Thyroid gland (tissue), 4 donors: ENCODE measurements at regions not wholly inside any gene's neighbourhood (a gene's known extent, or its start where the extent isn't known, plus 50 kb on each side); places are given as distances from the start of the nearest gene placed in this dataset.

Source experiments
- DNase-seq, 2 donors: peaks; one replicate each; pipeline ENCODE4 v3.0.0-alpha.2; 2019
- H3K27ac ChIP-seq, 3 donors: fragments of 200-600 bp; sonication (generic); 1 replicate in 2 of 3; 2 replicates in 1 of 3; pipeline ENCODE4 v1.5.1; 2016 to 2019; ENCODE audit warnings: mild to moderate bottlenecking in 1 of 3, moderate library complexity in 1 of 3
- H3K27me3 ChIP-seq: fragments of 200-600 bp; sonication (generic); one replicate; pipeline ENCODE4 v1.5.1; 2019
- H3K36me3 ChIP-seq, 2 donors: fragments of 200-600 bp; sonication (generic); one replicate each; pipeline ENCODE4 v1.5.1; 2016 to 2019
- H3K4me1 ChIP-seq, 2 donors: fragments of 200-600 bp; sonication (generic); one replicate each; pipeline ENCODE4 v1.5.1; 2017 to 2019
- H3K4me3 ChIP-seq, 3 donors: fragments of 200-600 bp; sonication (generic); replicated peaks in 1 of 3; 1 replicate in 2 of 3; 2 replicates in 1 of 3; pipeline ENCODE4 v1.5.1; 2016; ENCODE audit warnings: mild to moderate bottlenecking in 1 of 3
- H3K9me3 ChIP-seq: fragments of 200-600 bp; sonication (generic); one replicate; pipeline ENCODE4 v1.5.1; 2017
- POLR2A ChIP-seq, 2 donors: fragments of 450-650 bp; IDR thresholded peaks; one replicate each; pipeline ENCODE4 v1.6.1; 2017; ENCODE audit warnings: antibody characterized with exemption in 2 of 2, mild to moderate bottlenecking in 2 of 2, moderate library complexity in 1 of 2
- WGBS, 2 donors: methylation state at CpG; one replicate each; pipeline ENCODE4 v1.1.5; 2017; 5-methylcytosine and 5-hydroxymethylcytosine counted together
- intact Hi-C: fragments of 100-400 bp; cut with DNase I; formaldehyde crosslinking; loops from one replicate; pipeline ENCODE4 v1.15.1; 2023
- TF ChIP-seq, protein P1 (sequence below), 6 experiments: fragments of 200-600 bp in 3 of 6; fragments of 450-650 bp in 3 of 6; sonication (generic) in 3 of 6; IDR thresholded peaks; one replicate each; pipeline ENCODE4 v1.5.1; 2016 to 2019; ENCODE audit warnings: antibody characterized with exemption in 6 of 6, mild to moderate bottlenecking in 2 of 6, inconsistent platforms in 1 of 6, moderate library complexity in 1 of 6

DNA sequence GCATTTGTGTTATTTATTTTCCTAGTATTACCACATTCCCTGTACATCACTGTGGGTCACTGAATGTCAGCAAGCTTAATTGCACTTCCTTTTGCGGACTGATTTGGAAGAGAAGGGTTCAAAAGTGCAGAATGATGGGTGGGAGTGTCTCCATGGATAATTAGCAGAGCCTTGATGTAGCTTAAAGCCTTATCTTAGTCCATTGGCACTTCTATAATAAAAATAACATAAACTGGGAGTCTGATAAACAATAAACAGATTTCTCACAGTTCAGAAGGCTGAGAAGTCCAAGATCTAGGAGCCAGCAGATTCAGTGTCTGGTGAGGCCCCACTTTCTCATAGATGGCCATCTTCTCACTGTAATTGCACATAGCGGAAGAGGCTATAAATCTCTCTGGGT, 501.1 kb upstream of the POU3F2 start:
- DNase-seq = no peak
- TF ChIP-seq, protein P1, sequence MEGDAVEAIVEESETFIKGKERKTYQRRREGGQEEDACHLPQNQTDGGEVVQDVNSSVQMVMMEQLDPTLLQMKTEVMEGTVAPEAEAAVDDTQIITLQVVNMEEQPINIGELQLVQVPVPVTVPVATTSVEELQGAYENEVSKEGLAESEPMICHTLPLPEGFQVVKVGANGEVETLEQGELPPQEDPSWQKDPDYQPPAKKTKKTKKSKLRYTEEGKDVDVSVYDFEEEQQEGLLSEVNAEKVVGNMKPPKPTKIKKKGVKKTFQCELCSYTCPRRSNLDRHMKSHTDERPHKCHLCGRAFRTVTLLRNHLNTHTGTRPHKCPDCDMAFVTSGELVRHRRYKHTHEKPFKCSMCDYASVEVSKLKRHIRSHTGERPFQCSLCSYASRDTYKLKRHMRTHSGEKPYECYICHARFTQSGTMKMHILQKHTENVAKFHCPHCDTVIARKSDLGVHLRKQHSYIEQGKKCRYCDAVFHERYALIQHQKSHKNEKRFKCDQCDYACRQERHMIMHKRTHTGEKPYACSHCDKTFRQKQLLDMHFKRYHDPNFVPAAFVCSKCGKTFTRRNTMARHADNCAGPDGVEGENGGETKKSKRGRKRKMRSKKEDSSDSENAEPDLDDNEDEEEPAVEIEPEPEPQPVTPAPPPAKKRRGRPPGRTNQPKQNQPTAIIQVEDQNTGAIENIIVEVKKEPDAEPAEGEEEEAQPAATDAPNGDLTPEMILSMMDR (IDR thresholded peaks at IDR 0.05) = no peak
- no peak for TF ChIP-seq POLR2A (IDR thresholded peaks at IDR 0.05)
- intact Hi-C loops = no loop called here
- WGBS, 2 donors = 71 to 74% methylated on average over 2 of the region's 2 CpGs
- Histone ChIP-seq H3K4me1 (no peaks in the 10 kb centered on the region), H3K27ac (no peak overlapping the region), H3K27me3 (no peaks in the 10 kb centered on the region), H3K9me3 (no peaks in the 10 kb centered on the region), H3K36me3 (no peaks in the 10 kb centered on the region), H3K4me3 (no peak overlapping the region)

DNA sequence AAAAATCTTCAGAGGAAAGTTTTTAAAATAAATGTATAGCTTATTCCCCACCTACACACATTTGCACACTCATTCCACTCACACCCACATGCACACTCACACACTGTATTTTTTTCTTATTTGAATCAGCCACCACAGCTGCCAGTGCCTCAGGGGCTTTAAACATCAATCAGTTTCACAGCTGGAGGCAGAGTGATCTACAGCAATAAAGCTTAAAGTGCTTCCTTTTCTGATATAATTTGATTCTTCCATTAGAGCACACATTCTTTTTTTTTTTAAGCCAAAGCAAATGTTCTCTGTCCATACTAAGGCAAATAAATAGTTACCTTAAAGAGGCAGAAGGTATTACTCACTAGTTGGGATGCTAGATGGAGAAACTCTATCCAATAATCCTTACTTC, 498.8 kb upstream of the POU3F2 start:
- no peaks in the 10 kb centered on the region for H3K36me3 ChIP-seq
- no peak for DNase-seq

DNA sequence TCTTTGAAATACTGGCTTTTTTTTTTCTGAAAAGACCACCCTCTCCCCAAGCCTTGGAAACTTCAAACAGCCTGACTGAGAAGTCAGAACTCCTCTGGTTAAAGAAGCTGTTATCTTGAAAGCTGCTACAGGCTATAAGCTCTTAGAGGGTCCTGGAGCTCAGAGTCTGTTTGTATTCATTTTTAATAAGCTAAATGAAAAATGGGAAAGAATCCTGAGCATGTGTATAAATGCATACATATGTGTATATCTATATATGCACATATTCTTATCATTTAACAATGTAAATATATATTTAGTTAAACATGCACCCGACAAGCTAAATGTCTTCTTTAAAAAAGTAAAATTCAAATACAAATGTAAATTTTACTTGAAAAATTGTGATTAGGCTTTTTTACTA, 494.9 kb upstream of the POU3F2 start:
- H3K27me3 ChIP-seq = no peaks in the 10 kb centered on the region
- no peak for TF ChIP-seq POLR2A (IDR thresholded peaks at IDR 0.05)
- TF ChIP-seq, protein P1 (IDR thresholded peaks at IDR 0.05) = no peak
- H3K27ac ChIP-seq = no peak overlapping the region
- no peak overlapping the region for H3K4me3 ChIP-seq
- H3K4me1 ChIP-seq = no peaks in the 10 kb centered on the region
- no peak for DNase-seq
- no peaks in the 10 kb centered on the region for H3K36me3 ChIP-seq
- no peaks in the 10 kb centered on the region for H3K9me3 ChIP-seq
- 87 to 91% methylated on average over 1 of the region's 1 CpG for WGBS, 2 donors
- intact Hi-C loops = no loop called here

More for the DNA sequence above, 498.8 kb upstream of the POU3F2 start:
- TF ChIP-seq POLR2A (IDR thresholded peaks at IDR 0.05) = no peak
- TF ChIP-seq, protein P1 (IDR thresholded peaks at IDR 0.05) = no peak
- Histone ChIP-seq H3K9me3 (no peaks in the 10 kb centered on the region), H3K4me1 (no peaks in the 10 kb centered on the region), H3K27me3 (no peaks in the 10 kb centered on the region), H3K27ac (no peak overlapping the region), H3K4me3 (no peak overlapping the region)
- intact Hi-C loops = no loop called here

DNA sequence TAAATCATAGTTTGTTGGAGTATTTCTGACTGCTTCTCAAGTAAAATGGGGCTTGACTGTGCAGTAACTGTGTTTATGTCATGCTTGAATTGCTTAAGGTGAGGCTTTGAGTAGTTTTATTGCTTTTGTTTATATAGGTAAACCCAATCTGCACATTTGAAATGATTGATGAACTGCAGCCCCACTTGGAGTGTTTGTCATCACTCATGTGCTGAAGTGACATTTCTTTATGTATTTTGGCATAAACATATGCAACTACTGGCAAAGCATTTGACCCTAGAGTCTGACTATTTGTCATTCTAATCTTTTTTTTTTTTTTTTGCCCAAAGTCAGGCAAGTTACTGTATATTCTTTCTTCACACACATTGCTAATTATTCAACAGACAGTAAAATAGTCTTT, 491.4 kb upstream of the POU3F2 start:
- no peaks in the 10 kb centered on the region for H3K9me3 ChIP-seq
- H3K27ac ChIP-seq = no peak overlapping the region
- no peak for DNase-seq
- intact Hi-C loops = no loop called here
- no peak overlapping the region for H3K4me3 ChIP-seq
- no peak for TF ChIP-seq POLR2A (IDR thresholded peaks at IDR 0.05)
- TF ChIP-seq, protein P1 (IDR thresholded peaks at IDR 0.05) = no peak
- H3K27me3 ChIP-seq = no peaks in the 10 kb centered on the region
- H3K36me3 ChIP-seq = no peaks in the 10 kb centered on the region
- H3K4me1 ChIP-seq = no peaks in the 10 kb centered on the region

DNA sequence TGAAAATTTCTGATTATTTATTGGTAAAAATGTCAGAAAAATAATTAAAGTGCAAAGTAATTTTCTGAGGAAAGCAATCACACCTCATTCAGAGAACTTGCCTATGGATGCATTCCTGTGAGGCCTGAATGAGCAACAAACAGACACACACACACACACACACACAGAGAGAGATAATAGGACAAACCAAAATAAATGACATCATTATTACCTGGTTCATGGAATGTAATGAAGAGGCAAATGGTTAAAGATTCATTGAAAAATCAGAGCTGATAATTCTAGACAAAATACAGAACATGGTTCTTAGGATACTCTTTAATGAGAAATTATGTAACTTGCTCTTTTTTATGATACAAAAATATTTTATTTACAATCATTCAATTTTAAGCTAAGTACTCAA, 490.6 kb upstream of the POU3F2 start:
- intact Hi-C loops = no loop called here
- Histone ChIP-seq H3K9me3 (no peaks in the 10 kb centered on the region), H3K4me3 (no peak overlapping the region), H3K27ac (no peak overlapping the region), H3K36me3 (no peaks in the 10 kb centered on the region), H3K27me3 (no peaks in the 10 kb centered on the region), H3K4me1 (no peaks in the 10 kb centered on the region)
- no peak for DNase-seq
- TF ChIP-seq, protein P1 (IDR thresholded peaks at IDR 0.05) = no peak
- no peak for TF ChIP-seq POLR2A (IDR thresholded peaks at IDR 0.05)
